ENCODE measurements at regions not wholly inside any gene's neighbourhood (a gene's known extent, or its start where the extent isn't known, plus 50 kb on each side); places are given as distances from the start of the nearest gene placed in this dataset.
"Not testable (repeated sequence)": the region's sequence is repeated elsewhere in the genome, so short reads cannot be mapped to it uniquely, and the experiment has no call there.

GRCh38 chr6:112909781-112910180, 562.7 kb downstream of the RFPL4B start:
- TF ChIP-seq CTCF (IDR thresholded peaks at IDR 0.05; ENCODE audit: low read depth, low read length) = no peak
- no peak overlapping the region for H3K4me3 ChIP-seq (ENCODE audit: low read depth, low read length)
- H3K27ac ChIP-seq = no peak overlapping the region
- no peaks in the 10 kb centered on the region for H3K36me3 ChIP-seq
- no peaks in the 10 kb centered on the region for H3K27me3 ChIP-seq (ENCODE audit: insufficient read depth, low read depth, severe bottlenecking)
- H3K9me3 ChIP-seq (ENCODE audit: severe bottlenecking) = no peaks in the 10 kb centered on the region
- no peak for DNase-seq

GRCh38 chr6:112910256-112910655, 563.1 kb downstream of the RFPL4B start:
- no peaks in the 10 kb centered on the region for H3K27me3 ChIP-seq (ENCODE audit: insufficient read depth, low read depth, severe bottlenecking)
- no peak overlapping the region for H3K27ac ChIP-seq
- H3K4me3 ChIP-seq (ENCODE audit: low read depth, low read length) = no peak overlapping the region
- no peak for TF ChIP-seq CTCF (IDR thresholded peaks at IDR 0.05; ENCODE audit: low read depth, low read length)
- H3K9me3 ChIP-seq (ENCODE audit: severe bottlenecking) = no peaks in the 10 kb centered on the region
- H3K36me3 ChIP-seq = no peaks in the 10 kb centered on the region
- DNase-seq = no peak

GRCh38 chr6:112911959-112912358, 564.8 kb downstream of the RFPL4B start:
- no peak for TF ChIP-seq CTCF (IDR thresholded peaks at IDR 0.05; ENCODE audit: low read depth, low read length)
- Histone ChIP-seq H3K4me3 (ENCODE audit: low read depth, low read length) (no peak overlapping the region), H3K9me3 (ENCODE audit: severe bottlenecking) (no peaks in the 10 kb centered on the region), H3K27ac (no peak overlapping the region), H3K36me3 (no peaks in the 10 kb centered on the region), H3K27me3 (ENCODE audit: insufficient read depth, low read depth, severe bottlenecking) (no peaks in the 10 kb centered on the region)
- no peak for DNase-seq

- H3K27me3 ChIP-seq (ENCODE audit: insufficient read depth, low read depth, severe bottlenecking) = no peaks in the 10 kb centered on the region
- no peak for TF ChIP-seq CTCF (IDR thresholded peaks at IDR 0.05; ENCODE audit: low read depth, low read length)
- H3K9me3 ChIP-seq (ENCODE audit: severe bottlenecking) = no peaks in the 10 kb centered on the region
- H3K27ac ChIP-seq = no peak overlapping the region
- DNase-seq = no peak
- no peaks in the 10 kb centered on the region for H3K36me3 ChIP-seq
- H3K4me3 ChIP-seq (ENCODE audit: low read depth, low read length) = no peak overlapping the region
These were observed 565.4 kb downstream of the RFPL4B start for GRCh38 chr6:112912416-112913101.

- not testable (repeated sequence) for H3K4me3 ChIP-seq (ENCODE audit: low read depth, low read length); H3K9me3 ChIP-seq (ENCODE audit: severe bottlenecking); H3K27me3 ChIP-seq (ENCODE audit: insufficient read depth, low read depth, severe bottlenecking); DNase-seq; H3K27ac ChIP-seq; H3K36me3 ChIP-seq
These were observed 572.6 kb downstream of the RFPL4B start for GRCh38 chr6:112919744-112920143.

- TF ChIP-seq CTCF (IDR thresholded peaks at IDR 0.05; ENCODE audit: low read depth, low read length) = no peak
- Histone ChIP-seq H3K9me3 (ENCODE audit: severe bottlenecking) (peaks cover 2% of the 10 kb centered on the region), H3K27ac (no peak overlapping the region), H3K27me3 (ENCODE audit: insufficient read depth, low read depth, severe bottlenecking) (no peaks in the 10 kb centered on the region), H3K36me3 (no peaks in the 10 kb centered on the region), H3K4me3 (ENCODE audit: low read depth, low read length) (no peak overlapping the region)
- no peak for DNase-seq
These were observed 573.9 kb downstream of the RFPL4B start for GRCh38 chr6:112920994-112921393.

Measured in WERI-Rb-1 (cell line).